HTR-8/SVneo (cell line): ENCODE measurements at regions not wholly inside any gene's neighbourhood (a gene's known extent, or its start where the extent isn't known, plus 50 kb on each side); places are given as distances from the start of the nearest gene placed in this dataset.
"Not testable (repeated sequence)": the region's sequence is repeated elsewhere in the genome, so short reads cannot be mapped to it uniquely, and the experiment has no call there.

Source experiments
- DNase-seq: peaks from one replicate; pipeline ENCODE4 v3.0.0; 2011; ENCODE audit warnings: low spot score, mixed read lengths; ENCODE audit not compliant: insufficient read length
- FAIRE-seq: peaks from 2 replicates; lab custom pipeline; 2011; peaks lifted over from hg19 to GRCh38; lab: Jason Lieb, UNC

DNA sequence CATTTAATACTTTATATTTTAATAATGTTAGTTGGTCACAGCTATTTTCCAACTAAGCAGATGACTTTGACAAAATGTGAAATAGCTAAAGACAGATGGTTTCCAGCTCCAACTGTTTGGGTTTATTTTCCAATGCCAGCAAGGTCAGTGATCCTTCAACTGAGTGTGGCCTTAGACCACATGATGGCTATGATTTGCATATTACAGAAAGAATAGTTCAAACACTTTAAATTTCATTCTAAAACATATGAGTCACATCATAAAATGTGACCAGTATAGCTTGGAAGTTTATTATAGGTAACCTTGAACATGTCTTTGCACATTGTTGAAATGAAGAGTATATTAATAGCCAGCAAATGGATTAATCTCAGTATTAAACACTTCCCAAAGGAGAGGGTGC, 454.0 kb upstream of the C1orf87 start:
- FAIRE-seq (no peak), DNase-seq (no peak)

DNA sequence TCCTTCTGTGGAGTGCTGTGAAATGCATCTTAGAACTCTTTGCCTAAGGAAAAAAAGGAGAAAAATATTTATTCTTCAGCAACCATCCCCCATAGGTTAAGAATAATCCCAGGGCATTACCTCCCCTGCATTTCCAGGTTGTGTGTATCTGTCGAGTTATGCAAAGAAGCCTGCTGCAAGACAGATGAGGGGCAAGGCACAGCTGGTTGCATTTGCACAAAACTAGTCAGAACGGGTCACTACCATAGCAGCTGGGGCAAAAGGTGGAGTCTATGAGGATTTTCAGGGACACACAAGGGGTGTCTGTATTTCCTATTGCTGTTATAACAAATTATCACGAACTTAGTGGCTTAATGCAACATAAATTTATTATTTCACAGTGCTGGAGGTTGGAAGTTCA, 443.4 kb upstream of the C1orf87 start:
- FAIRE-seq = no peak

DNA sequence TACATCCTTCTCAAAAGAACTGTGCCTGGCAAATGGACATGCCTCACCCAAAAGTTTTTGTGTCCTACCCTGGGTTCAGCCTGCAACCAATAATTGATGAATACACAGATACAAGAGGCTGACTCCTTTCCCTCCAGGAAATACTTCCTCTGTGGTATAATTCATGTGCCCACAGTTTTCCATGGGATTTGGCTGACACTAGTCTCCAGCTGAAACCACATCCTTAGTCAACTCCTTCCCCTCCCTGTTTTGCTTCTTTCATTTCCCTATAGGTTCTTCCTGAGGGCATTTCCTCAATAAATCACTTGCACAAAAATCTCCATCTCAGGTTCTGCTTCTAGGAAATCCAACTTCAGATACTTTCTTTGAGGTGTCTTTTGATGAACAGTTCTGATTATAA, 436.6 kb upstream of the C1orf87 start:
- FAIRE-seq (no peak), DNase-seq (no peak)

More for the DNA sequence above, 443.4 kb upstream of the C1orf87 start:
- no peak for DNase-seq

DNA sequence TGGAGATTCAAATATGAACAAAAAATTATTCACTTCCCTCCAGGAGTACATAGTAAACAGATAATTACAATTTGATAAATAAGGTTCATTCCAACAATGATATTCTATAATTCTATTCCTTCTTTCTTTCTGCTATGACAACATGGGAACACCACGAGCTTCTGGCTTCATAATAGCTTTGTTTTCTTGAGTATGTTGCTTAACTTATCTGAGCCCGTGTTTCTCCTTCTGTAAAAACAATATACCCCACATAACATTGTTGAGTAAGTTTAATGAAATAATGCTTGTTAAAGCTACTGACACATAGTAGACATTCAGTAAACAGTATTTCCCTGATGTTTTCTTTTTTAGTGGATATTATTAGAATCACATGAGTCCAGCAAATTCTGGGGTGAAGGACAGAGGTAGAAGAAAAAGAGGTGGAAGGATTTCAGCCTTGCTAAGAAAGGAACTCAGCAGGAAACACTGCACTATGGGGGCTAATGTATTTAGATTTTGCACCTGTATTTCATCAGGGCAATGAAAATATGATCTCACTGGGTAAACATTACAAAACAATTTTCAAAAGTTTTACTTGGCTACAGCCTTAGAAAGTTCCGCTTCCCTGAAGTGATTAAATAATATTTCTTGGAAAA, 430.8 kb upstream of the C1orf87 start:
- no peak for FAIRE-seq
- DNase-seq = no peak

DNA sequence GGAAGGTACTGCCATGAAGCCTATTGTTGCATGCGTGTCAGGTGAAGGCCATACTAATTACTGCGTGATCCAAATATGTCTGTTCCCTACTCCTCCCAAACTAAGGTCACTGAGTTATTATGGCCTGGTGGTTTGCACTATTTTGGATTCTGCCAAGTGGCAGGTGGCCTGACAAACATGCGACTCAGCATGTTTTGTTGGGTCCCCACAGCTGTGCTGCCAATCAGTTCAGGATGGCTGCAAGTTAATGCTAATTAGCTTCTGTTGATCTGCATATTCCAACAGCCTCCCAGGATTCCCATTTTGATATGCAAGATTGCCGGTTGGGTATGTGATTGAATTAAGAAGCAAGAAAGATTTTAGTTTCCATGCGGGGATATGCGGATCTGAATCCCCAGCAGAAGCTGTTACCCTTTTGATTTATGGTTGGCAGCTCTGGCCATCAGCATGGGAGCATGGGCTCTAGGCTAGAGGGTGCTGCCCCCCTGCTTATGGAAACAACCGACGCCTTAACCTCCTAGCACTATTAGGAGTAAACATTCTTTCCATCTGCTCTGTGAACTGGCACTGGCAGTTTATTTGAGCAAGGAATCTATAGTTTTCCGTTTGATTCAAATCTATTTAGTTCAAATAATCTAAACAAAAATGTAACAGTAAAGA, 429.8 kb upstream of the C1orf87 start:
- FAIRE-seq = no peak
- DNase-seq = no peak

DNA sequence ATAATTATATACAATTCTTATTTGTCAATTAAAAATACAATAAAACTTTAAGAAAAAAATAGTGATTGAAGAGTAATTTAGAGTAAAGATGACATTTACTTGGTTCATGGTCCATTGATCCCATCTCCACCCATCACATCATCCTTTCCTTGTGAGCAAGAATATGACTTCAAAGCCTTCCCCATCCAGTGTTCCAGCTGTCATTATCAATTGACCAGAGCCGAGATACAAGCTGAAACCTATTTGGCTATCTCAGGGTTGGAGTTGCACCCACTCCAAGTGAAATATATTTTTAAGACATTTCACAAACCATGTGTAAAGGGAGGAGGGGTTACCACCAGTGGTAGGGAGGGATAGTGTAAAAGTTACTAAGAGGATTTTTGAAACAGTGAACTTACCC, 428.9 kb upstream of the C1orf87 start:
- FAIRE-seq (no peak), DNase-seq (no peak)

DNA sequence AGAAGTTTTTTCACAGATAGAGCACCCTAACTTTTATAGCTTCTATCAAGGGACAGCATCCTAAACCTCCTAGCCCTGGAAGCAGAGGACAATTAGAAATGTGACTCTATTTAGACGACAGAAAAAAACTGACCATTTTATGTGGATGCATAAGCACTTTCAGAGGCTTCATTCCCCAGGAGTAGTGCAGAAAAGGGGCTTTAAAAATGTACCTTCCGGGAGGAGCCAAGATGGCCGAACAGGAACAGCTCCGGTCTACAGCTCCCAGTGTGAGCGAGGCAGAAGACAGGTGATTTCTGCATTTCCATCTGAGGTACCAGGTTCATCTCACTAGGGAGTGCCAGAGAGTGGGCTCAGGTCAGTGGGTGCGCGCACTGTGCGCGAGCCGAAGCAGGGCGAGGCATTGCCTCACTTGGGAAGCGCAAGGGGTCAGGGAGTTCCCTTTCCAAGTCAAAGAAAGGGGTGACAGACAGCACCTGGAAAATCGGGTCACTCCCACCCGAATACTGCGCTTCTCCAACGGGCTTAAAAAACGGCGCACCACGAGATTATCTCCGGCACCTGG, 416.4 kb upstream of the C1orf87 start:
- not testable (repeated sequence) for DNase-seq, FAIRE-seq

DNA sequence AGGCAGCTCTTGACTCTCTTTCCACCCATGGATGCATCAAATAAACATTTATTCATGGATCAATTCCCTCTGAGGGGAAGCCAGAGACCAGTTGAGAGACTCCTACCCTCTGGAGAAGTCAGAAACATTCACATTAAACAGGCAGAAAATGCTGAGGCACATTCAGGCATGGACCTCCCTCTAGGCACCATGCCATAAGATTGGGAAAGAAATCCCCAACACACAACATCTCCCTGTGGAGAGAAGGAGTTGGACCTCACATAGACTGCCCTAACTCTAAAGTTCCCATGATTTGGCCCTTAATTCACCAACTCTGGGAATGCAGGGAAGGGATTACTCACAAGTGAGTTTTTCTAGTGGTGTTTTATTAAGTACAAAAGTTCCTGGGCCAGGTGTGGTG, 415.3 kb upstream of the C1orf87 start:
- no peak for DNase-seq
- FAIRE-seq = no peak

DNA sequence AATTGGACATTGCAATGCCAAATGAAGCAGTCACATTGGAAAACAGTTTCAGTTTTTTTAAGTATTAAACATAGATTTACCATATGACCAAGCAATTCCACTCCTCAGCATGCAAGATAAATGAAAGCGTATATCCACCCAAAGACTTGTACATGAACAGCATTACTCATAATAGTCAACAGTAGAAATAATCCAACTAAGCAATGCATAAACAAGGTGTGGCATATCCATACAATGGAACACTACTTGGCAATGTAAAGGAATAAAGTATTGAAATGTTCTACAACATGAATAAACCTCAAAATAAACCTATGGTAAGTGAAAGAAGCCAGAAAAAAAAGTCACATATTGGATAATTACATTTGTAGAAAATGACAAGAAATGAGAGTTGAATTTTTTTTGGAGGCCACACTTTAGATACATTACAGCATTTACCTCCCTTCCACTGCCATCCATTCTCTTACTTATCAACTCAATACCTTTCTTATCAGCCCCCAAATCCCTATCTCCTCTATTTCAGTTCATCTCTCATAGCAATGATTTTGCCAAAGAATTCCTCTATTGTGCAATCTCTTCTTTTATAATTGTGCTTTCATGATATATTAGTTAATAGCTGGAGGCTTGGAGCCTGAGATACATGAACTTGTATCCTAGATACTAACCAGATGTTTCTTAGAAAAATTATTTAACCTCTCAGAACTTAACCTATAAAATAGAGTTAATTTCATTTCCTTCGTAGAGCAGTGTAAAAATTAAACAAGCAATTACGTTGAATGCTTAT, 414.2 kb upstream of the C1orf87 start:
- DNase-seq = no peak
- FAIRE-seq = no peak

DNA sequence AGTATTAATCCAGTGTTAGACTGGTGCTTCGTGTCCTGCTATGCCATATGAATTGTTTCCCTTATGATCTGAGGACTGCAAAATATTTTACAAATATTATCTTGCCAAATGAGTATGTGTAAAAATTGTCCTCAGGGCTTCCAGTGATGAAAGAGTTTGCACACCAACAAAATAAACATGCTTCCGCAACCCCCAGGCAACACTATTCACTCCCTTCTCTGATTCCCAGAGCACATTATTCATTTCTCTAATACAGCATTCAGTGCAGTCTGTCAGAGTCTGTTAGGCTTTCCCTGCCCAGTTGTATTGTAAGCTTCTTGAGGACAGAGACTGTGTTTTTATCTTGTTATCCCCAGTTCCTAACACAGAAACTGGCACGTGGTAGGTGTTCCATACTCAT, 409.9 kb upstream of the C1orf87 start:
- FAIRE-seq (no peak), DNase-seq (no peak)

DNA sequence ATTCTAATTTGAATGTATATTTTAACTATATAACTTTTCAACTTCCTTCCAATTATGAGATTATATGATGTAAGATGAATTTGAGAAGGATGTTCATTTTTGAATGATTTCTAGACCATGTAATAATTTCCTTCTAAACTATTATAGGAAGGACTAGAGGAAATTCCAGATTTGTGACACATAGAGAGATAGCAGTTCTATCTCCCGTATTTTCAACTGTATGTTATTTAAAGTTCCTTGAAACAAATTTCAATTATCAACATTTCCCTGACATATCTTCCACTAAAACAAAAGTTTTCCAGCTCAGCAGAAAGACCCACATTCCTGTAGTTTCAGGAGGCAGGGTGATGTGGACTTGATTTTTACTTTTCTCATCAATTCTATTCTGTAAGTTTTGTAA, 396.7 kb upstream of the C1orf87 start:
- DNase-seq (no peak), FAIRE-seq (no peak)

DNA sequence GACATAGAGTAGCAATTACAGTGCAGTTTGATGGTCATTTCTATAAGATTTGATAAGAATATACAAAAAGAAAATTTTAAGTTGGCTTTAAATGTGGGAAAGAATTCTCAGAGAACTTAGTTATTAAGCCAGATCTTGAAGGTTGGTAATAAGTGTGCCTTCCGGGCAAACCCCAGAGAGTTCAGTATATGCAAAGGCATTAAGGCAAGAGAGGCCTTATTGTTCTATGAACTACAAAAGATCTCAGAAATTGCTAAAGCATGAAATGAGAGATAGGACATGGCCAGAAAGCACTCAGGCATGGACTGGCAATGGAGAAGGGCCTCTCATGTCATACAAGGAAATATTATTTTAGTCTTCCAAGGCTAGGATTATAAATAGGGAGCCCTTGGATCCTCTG, 390.2 kb upstream of the C1orf87 start:
- no peak for DNase-seq
- no peak for FAIRE-seq

DNA sequence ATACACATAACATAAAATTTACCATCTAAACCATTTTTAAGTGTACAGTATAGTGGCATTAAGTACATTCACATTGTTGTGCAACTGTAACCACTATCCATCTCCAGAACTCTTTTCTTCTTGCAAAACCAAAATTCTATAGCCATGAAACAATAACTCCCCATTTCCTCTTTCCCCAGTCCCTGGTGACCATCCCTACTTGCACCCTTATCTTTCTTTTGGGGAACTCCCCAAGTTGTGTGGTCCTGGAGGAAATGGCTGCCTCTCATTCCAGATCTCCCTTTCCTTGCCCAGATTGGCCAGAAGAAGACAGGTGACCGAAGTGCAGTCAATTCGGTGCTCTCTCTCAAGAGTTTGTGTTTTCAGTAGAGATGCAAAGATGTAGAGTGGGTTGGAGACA, 389.6 kb upstream of the C1orf87 start:
- FAIRE-seq (no peak), DNase-seq (no peak)

DNA sequence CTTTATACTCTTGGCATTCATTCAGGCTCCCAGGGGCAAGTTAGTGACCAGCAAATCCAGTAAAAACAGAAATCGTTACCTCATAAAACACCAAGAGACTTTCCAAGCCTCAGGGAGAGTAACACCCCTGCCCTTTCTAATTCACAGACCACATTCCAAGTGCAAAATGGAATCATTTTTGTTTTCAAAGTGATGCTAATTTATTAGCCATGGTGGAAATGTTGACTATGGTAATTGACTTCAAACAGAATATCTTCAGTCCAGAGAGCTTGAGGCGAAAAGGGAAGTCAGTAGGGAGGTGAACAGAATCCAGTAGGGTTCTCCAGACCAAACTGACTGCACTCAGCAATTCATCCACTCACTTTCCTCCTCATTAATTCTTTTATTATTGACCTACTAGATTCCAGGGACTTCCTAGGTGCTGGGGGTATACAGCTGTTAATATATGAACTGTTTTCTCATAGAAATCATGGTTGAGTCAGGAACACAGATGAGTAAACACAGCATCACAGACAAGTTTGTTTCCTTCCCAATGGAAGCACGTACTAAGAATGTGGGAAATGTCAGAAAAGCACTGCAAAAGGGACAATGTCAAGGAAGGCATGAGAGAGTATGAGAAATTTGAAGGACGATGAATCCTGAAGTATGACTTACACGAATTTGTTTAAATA, 388.5 kb upstream of the C1orf87 start:
- FAIRE-seq = no peak
- DNase-seq = no peak

DNA sequence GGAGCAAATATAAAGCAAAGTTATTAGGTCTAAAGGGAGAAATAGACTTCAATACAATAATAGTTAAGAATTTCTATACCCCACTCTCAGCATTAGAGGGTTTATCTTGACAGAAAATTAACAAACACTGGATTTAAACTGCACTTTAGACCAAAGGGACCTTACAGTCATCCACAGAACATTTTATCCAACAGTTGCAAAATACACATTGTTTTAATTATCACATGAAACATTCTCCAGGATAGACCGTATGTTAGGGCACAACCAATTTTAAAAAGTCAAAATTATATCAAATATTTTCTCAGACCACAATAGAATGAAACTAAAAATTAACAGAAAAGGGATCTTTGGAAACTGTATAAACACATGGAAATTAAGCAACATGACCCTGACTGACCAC, 384.5 kb upstream of the C1orf87 start:
- FAIRE-seq (no peak), DNase-seq (no peak)

DNA sequence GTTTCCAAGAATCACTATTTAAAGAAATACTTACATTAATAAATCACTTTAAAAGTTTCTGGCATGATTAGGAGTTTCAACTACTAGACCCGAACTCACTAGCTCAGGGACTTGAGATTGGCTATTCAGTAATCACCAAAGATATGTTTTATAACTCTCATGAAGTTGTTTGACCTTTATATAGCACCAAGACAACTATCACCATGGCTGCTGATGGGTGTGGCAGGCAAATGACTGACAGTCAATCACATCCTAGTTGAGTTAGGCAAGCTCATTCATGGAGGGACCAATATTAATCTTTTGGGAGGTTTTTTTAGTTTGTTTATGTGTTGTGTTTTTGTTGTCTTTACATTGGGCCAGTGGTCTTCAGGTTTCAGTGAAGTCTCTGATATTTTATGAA, 376.3 kb upstream of the C1orf87 start:
- FAIRE-seq (no peak), DNase-seq (no peak)

DNA sequence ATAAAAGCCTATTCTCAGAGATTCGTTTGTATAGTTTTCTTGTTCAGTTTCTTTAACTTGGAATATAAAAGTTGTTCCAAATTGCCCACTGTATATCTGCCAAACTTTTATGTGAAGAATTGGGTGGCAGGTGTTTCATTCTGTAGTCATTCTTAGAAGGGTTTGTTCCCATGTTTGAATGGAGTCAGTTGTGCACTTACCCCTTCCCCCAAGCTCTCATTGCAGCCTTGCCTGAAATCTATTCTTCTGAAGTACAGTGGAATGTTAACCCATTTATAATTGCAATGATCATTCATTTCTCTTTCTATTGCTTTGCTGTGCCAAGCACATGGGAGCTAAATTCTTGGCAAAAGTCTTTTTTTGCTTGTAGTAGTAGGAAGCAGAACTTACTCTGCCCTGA, 375.3 kb upstream of the C1orf87 start:
- no peak for FAIRE-seq
- no peak for DNase-seq

DNA sequence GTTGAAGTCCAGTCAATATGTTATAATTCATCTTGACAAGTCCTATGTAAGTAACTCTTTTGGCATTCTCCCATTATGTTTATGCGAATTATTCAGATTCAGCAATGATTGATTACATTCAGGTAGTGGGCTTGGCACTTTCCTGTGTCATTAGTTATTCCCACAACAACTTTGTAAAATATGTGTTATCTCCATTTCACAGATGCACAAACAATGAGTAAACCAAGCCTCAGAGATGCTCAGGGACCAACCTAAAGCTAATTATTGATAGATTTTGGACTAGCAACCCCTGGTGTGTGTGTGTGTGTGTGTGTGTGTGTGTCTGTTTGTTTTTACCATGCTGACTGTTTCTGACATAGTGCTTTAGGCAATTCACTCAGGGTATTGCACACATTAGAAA, 371.1 kb upstream of the C1orf87 start:
- DNase-seq = no peak
- FAIRE-seq = no peak

DNA sequence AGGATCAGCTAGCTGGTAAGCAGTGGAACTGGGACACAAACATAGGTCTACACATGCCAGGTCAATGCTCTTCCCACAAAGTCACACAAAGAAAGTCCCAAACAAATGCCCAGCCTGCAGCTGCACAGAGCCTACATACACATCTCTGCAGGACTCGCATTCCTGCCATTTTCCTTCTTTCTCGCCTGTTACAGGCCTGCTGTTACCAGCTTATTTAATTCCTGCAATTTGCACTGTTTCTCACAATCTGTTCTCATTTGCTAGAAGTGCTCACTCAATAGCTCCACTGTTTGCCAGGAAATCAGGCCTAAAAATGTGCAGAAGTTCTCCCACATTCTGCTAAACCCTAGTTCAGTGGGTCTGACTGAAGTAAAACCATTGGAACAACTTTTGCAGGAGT, 362.6 kb upstream of the C1orf87 start:
- no peak for FAIRE-seq
- DNase-seq = no peak

DNA sequence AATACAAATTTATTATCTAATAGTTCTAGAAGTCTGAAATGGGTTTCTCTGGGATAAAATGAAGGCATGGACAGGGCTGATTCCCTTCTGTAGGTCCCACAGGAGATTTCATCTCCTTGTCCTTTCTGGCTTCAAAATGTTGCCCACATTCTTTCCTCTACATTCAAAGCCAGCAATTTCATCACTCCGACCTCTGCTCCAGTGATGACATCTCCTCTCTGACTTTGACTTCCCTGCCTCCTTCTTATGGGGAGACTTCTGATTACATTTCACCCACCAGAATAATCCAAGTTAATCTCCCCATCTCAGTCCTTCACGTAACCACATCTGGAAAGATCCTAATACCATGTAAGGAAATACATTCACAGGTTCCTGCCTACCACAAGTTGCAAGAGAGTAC, 358.0 kb upstream of the C1orf87 start:
- FAIRE-seq = no peak
- no peak for DNase-seq

DNA sequence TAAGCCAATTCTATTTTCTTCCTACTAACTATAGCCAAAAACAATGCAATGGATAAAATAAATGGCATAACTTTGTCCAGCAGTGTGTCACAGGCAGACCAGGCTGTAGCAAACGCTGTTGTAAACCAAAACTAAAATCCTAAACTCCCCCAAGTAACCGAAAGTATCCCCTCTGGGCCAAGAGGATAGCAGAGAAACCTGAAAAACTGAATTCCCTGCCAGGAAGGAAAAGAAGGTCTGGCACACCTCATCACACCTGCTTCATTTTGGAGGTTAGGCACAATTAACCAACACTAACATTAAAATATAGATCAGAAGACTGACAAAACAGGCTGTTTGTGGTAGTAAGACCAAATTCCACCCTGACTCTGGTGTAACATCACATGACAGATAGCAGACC, 356.8 kb upstream of the C1orf87 start:
- no peak for FAIRE-seq
- no peak for DNase-seq
